ENCODE measurements at regions not wholly inside any gene's neighbourhood (a gene's known extent, or its start where the extent isn't known, plus 50 kb on each side); places are given as distances from the start of the nearest gene placed in this dataset.

- no peak for DNase-seq (ENCODE audit: low read depth, low spot score)
Observed at GRCh38 chr7:153443032-153443701, 609.0 kb upstream of the DPP6 start.

- DNase-seq (ENCODE audit: low read depth, low spot score): no peak
Observed at GRCh38 chr7:153444641-153445040, 607.6 kb upstream of the DPP6 start.

DNA sequence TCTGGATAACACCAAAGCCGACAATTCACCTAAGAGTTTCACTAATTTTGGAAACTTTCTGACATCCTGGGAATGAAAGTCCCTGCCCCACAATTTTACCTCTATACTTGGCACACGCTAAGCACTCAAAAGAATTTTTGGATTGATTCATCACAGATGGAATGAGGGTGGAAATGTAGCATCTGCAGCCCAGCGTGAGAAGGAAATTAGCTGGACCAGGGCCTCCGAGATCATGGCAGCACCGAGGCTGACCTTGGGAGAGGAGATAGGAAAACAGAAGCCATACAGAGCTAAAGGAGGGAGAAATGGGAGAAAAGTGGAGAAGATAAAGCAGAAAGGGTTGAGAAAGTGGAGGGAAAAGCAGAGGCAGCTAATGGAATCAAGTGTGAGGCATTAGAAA, 606.6 kb upstream of the DPP6 start:
- no peak for DNase-seq (ENCODE audit: low read depth, low spot score)

- no peak for DNase-seq (ENCODE audit: low read depth, low spot score)
Observed at GRCh38 chr7:153446490-153446889, 605.7 kb upstream of the DPP6 start.

- no peak for DNase-seq (ENCODE audit: low read depth, low spot score)
Observed at GRCh38 chr7:153447011-153447410, 605.2 kb upstream of the DPP6 start.

DNA sequence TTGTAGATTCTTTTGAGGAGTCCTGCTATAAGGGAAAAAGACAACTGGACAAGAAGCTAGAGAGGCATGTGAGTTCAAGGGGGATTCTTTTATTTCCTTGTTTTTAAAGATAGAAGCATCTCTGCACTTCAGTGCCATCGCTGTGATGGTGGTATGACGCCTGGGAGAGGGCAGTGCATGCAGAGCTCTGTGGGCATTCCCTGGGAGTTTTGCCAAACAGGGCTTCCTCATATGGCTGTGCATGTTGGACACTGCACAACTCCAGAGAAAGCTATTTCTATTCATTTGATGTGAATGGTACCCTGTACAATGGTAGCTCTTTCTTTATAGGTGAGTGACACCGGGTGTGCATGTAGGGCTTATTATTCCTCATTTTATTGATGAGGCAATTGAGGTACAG, 599.5 kb upstream of the DPP6 start:
- no peak for DNase-seq (ENCODE audit: low read depth, low spot score)

GRCh38 chr7:153454306-153454705, 597.9 kb upstream of the DPP6 start:
- DNase-seq (ENCODE audit: low read depth, low spot score): no peak

GRCh38 chr7:153457746-153458145, 594.5 kb upstream of the DPP6 start:
- no peak for DNase-seq (ENCODE audit: low read depth, low spot score)

DNA sequence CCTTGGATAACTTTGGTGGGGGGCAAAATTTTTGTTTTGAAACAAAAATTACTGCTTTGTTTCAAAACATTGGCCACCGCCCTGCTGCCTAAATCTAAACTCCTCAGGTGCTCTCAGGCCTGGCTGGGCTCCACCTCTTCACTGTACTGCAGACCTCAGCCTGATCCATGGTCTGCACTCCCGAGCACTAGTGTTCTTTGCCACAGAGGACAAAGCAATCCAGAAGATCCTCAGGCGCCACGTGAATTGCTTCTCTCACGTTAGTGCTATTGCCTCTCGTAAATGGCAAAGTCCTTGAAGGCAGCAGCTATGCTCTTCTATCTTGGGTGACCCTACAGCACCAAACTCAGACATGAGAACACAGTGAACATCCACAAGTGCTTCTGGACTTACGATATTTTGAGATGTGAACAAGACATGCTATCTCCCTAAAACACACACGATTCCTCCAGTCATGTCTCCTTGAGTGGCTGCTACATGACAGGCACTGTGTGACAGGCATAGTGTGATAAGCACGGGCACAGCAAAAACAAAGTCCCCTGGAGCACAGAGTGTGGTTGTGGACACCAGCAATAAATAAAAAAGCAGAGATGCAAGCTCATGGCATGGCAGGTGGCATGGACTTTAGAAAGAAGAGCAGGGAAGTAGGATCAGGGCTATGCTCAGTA, 582.1 kb upstream of the DPP6 start:
- no peak for DNase-seq (ENCODE audit: low read depth, low spot score)

- no peak for DNase-seq (ENCODE audit: low read depth, low spot score)
Observed at GRCh38 chr7:153472516-153472915, 579.7 kb upstream of the DPP6 start.

GRCh38 chr7:153473185-153473584, 579.0 kb upstream of the DPP6 start:
- DNase-seq (ENCODE audit: low read depth, low spot score): no peak

- DNase-seq (ENCODE audit: low read depth, low spot score): no peak
Observed at GRCh38 chr7:153475239-153475638, 577.0 kb upstream of the DPP6 start.

- no peak for DNase-seq (ENCODE audit: low read depth, low spot score)
Observed at GRCh38 chr7:153476166-153476565, 576.0 kb upstream of the DPP6 start.

DNA sequence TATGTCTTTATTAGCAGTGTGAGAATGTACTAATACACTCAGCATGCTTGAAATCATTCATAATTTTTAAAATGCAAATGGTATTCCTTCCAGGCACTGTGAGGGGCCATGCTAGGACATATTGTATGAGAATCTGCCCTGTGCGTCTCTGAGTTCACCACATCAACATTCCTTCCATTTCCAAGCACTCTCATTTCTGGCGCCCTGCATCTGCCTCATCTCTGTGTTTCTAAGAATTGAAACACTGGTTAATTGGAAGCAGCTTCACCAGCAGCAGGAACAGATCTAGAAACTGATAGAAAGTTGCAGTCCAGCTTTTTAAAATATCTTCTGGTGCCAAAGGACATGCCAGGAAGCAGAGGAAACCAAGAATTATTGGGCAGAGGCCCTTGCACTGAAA, 555.9 kb upstream of the DPP6 start:
- no peak for DNase-seq (ENCODE audit: low read depth, low spot score)

DNA sequence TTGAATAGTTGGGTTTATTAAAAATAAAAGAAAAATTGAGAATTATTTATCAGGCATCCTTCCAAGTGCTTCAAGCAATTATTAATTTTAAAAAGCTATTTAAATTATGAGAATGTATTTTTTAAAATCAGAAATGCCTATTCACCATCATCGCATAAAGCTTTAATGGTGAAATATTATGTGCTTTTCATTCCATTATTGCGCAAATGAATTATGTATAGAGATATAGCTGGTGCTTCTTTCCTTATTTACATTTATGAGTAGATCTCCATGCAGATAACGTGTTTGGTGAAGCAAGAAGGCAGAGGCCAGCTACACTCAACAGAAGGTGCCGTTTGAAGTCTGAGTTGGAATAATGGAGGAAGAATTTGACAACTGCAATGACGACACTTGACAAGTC, 549.1 kb upstream of the DPP6 start:
- DNase-seq (ENCODE audit: low read depth, low spot score): no peak

DNA sequence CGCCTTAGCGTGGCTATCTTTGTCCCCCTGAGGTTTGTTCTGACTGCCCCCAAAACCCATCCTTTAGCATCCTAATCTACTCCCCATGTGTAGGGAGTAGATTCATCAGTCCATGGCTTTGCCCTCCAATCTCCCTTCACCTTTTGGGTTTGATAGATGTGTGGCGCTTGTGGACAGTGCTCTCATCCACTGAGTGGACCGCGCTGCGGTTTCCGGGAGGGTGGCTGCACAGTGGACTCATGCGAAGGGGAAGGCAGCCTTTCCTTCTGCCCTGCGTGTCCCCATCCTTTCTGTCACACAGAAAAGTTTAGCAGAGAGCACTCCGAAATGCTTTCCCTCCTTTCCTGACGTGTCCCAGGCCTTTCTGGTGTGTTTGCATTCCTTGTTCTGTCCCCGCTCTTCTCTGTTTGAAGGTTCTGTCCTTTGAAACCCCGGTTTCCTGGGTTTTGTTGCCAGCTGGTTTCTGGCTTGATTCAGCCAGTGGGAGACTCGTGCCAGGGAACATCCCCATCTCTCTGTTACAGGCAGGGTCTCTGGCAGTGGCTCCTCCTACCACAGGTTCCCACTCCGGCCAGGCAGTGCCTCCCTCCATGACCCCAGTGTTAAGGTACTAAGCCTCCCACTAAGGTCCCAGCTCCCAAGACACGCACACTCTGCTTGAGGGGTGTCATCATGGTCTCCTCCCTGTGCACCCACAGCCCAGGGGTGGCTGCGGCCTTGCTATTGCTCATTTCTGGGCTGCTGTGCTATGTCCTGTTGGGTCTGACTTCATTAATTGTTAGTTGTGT, 547.7 kb upstream of the DPP6 start:
- DNase-seq (ENCODE audit: low read depth, low spot score): no peak

DNA sequence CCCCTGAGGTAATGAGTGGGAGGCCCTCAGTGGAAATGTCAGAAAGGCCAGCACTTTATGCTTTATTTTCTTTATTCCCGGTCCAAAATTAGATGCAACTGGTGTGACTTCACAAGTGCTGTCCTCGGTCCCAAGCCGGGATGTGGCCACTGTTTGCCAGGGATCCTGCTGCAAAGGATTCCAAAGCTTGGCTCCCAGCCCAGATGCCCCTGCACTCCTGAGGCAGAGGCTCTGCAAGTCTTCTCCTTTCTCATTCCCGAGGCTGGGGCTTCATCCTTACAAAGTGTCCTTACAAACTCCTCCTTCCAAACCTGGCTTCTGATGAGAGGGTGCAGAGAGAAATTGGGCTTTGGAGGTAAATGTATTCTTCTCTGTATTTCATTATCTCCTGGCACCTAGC, 544.3 kb upstream of the DPP6 start:
- no peak for DNase-seq (ENCODE audit: low read depth, low spot score)

DNA sequence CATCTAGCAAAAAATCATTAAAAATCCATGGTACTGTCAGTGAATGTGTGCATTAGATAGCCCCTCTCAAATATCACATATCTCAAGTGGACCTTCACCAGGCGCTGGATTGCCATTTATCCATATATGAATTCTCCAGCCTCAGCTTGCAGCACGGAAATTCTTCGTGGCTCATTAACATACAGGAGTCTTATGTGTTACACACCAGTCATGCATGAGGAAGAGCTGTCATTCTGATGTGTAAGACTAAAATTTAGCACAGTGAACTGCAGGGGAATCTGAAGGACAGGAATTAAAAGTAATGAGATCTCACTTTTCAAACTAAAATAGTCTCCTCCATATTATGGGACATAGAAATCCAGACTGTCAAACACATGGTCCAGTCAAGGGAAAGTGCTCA, 542.4 kb upstream of the DPP6 start:
- DNase-seq (ENCODE audit: low read depth, low spot score): no peak

DNA sequence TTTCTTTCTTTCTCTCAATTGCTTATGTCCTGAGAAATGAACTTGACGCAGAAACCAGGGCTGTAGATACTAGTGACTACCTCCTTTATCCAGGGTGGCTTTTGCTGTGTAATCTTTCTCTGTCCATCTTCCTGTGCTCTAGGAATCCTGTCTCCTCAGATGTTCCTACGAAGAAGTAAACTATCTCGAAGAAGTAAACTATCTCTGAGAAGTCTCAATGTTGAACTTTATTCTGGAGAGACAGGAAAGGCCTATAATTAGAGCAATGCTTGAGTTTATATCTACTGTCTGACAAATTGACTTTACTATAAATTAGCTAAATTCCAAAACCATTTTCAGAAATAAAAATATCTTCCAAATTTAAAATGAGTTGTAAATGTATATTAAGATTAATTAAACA, 541.5 kb upstream of the DPP6 start:
- no peak for DNase-seq (ENCODE audit: low read depth, low spot score)

- no peak for DNase-seq (ENCODE audit: low read depth, low spot score)
Observed at GRCh38 chr7:153514032-153514431, 538.2 kb upstream of the DPP6 start.

DNA sequence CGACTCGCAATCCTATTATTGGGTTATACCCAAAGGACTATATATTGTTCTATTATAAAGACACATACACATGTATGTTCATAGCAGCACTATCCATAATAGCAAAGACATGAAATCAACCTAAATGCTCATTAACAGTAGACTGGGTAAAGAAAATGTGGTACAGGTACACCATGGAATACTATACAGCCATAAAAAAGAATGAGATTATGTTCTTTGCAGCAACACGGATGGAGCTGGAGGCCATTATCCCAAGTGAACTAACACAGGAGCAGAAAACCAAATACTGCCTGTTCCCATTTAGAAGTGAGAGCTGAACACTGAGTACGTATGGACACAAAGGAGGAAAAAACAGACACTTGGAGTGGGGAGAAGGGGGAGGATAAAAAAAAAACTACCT, 536.8 kb upstream of the DPP6 start:
- DNase-seq (ENCODE audit: low read depth, low spot score): no peak

- DNase-seq (ENCODE audit: low read depth, low spot score): peak; percentile 46
Observed at GRCh38 chr7:153518201-153518984, 533.8 kb upstream of the DPP6 start.
